ENCODE measurements at regions not wholly inside any gene's neighbourhood (a gene's known extent, or its start where the extent isn't known, plus 50 kb on each side); places are given as distances from the start of the nearest gene placed in this dataset.

DNA sequence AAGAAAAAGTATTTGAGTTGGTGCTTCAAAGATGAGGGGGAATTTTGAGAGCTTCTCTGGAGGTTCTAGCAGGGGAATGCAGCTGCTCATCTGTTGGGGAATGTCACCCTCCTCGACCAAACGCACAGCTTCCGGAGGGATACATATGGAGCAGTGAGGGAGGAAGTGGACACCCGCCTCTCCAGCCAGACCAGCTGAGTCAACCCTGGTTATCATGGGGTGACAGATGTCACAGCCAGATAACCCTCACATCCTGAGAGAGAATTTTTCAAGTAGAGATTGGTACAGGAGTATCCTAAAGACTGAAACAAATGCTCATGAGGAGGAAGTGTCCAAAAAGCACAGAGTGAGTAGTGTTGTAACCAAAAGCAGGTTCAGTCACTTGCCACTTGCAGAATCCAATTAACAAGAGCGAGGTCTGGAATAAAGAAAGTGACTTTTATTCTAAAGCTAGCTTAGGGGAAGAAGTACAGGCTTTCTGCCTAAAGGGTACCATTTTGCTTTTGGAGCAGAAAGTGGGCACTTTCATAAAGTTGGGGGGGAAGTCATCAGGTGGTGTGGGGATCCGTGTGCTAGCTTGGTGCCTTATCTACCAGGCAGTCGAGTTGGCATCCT, 395.2 kb downstream of the RAD51AP2 start:
- no peak for DNase-seq

DNA sequence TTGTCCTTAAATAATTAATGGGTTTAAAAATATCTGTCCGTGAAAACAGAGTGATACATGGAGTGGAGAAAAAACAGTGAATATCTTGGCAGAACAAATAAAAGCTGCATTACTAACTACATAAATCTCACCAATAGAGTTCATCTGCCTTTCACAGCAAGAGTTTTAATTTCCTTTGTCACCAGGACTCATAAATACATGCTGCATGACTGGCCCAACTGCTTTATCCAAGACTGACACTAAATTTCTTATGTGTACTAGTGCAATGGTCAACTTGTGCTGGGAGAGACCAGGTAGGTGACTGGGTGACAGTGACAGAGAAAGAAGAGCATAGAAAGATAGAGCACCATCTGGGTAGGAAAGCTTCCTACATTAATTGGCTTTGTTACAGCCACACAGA, 402.8 kb downstream of the RAD51AP2 start:
- DNase-seq: no peak

DNA sequence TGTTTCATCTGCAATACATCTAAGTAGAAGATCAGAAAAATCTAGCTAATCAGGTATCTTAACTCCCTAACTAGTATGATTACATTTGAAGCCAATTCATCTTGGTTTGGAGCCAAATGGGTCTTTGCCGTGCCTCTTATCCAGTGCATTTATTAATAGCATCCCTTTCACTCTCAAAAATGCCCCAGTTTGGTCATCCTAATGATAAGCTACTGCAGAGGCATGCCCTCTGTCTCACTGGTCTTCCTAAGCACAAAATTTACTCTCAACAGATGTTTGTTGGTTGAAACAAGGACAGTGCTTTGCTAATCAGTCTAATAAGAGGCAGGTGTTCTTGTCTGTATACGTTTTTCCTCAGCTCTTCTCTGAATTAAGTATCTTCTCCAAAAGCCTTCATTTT, 403.2 kb downstream of the RAD51AP2 start:
- DNase-seq: no peak

DNA sequence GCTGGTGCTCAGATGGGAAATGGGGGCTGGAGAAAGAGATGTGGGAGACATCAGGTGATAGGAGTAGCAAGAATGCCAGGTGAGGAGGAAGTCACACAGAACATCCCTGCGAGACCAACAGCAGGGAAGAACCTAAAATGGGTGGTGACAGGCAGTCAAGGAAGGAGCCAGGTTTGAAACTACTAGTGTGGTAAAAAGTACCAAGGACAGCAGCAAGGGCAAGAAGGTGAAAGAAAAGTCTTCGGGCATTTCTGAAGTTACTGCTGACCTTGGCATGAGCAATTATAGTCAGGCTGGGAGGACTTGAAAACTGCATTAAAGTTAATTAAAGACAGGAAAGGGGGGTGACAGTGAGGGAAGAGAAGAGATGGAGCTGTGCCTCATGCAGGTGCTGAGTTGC, 410.4 kb downstream of the RAD51AP2 start:
- DNase-seq: no peak

DNA sequence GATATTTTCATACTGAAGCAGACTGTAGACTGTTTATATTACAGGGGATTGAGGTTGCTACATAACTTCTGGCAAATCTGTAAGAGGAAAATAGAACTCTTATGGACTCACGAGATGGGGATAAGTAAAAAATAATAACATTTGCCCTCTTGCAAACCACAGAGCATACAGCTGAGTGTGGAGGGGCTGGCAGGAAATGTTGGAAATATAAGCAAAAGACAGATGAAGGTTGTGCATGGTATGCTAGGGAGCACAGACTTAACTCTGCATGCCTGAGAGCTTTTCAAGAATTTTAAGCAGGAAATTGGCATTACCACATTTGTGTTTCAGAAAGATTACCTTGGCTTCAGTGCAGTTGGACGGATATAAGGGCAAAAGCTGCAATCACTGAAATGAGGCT, 411.1 kb downstream of the RAD51AP2 start:
- no peak for DNase-seq

DNA sequence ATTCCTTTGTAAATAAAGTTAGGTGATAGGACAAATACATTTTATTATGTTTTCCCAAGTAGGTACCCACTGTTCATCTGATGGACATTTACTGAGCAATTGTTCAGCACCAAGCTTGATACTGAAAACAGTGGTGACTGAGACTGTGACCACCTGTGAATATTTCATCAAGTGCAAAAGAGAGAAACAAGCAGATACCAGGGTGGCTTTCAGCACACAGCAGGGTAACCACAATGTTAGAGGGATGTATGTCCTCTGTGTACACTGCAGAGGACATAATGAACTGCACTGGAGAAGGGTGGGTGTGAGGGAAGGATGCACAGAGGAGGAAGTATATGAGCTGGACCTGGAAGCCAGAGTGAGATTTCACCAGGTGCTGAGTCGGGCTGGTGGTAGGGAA, 411.8 kb downstream of the RAD51AP2 start:
- no peak for DNase-seq

DNA sequence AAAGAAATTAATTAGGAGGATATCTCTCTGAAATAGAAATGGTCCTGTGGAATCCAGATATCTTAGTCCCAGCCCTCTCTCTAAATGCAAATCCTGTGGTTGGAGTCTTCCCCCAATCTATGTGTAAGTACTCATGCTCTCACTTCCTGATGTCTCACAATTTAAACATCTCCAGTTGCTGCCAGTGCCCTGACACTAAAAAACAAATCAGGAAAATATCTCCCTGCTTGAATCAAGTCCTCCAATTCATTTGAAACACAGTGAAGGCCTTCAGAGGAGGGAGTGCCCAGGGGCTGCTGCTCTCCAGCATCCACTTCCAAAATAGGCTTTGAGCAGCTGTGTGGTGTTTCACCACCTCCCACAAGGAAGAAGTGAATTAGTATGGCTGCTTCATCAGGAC, 413.8 kb downstream of the RAD51AP2 start:
- DNase-seq: no peak

DNA sequence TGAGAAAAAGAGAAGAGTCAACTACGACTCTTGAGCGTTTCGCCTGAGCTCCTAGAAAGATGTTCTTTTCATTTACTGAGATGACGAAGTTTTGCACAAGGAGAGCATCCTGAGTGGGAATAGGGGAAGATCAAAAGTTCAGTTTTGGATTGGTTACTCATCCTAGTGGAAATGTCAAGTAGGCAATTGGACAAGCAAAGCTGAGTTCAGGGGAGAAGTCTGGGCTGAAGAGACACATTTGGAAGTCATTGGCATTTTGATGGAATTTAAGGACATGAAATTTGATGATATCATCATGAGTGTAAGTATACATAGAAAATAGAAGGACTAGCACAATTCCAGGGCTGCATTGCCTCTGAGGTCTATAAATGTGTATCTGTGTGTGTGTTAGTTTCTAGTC, 416.6 kb downstream of the RAD51AP2 start:
- DNase-seq: no peak

DNA sequence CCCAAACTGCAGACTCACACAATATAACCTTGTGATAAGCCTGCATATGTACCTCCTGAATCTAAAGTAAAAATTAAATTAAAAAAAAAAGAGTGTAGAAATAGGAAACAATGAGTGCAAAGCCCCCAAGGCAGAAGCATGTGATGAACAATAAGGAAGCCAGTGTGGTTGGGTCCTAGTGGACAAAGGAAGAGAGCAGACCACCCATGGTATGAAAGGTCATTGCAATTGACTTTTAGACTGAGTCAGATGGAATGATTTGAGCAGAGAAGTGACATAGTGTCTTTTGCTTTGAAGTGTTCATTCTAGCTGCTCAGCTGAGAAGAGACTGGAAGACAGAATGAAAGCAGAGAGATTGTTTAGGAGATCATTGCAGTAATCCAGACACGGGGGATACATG, 417.1 kb downstream of the RAD51AP2 start:
- no peak for DNase-seq

DNA sequence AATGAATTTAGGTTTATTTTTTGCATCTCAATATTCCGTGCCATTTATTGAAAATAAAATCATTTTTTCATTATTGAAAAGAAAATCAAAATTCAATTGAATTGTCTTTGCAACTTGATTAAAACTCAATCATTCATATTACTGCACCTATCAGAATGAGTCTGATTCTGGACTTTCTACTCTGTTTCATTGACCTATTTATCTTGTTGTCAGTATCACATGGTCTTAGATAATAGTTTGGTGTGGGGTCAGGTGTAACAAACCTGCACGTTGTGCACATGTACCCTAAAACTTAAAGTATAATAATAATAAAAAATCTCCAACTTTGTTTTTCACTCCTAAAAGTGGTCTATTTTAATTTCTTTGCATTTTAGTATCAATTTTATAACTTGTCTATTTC, 422.9 kb downstream of the RAD51AP2 start:
- DNase-seq: no peak

DNA sequence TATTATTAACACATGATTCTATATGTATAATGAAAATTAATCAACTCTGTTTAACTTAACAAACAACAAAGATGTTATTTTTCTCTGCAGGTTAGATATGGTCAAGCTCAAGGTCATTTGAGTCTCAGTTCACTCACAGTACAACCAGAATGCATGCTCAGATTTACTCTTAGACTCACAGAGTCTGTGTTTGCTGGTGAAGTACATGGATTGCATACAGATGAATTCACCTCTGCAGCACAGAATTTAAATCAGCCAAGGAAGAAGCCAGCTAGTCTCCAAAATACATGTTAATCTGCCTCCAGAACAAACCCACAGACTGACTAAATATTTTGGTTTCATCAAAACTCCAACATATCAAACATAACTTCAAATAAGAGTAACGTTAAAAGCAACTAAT, 424.5 kb downstream of the RAD51AP2 start:
- no peak for DNase-seq

DNA sequence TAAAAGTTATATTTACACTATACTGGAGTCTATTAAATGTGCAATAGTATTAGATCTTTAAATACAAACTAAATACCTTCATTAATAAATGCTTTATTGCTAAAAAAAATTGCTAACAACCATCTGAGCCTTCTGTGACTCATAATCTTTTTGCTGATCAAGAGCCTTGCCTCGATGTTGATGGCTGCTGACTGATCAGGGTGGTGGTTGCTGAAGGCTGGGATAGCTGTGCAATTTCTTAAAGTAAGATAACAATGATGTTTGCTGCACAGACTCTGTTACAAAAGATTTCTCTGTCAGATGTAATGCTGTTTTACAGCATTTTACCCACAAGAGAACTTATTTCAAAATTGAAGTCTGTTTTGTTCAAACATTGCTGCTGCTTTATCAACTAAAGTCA, 421.4 kb upstream of the CYRIA start:
- no peak for DNase-seq

DNA sequence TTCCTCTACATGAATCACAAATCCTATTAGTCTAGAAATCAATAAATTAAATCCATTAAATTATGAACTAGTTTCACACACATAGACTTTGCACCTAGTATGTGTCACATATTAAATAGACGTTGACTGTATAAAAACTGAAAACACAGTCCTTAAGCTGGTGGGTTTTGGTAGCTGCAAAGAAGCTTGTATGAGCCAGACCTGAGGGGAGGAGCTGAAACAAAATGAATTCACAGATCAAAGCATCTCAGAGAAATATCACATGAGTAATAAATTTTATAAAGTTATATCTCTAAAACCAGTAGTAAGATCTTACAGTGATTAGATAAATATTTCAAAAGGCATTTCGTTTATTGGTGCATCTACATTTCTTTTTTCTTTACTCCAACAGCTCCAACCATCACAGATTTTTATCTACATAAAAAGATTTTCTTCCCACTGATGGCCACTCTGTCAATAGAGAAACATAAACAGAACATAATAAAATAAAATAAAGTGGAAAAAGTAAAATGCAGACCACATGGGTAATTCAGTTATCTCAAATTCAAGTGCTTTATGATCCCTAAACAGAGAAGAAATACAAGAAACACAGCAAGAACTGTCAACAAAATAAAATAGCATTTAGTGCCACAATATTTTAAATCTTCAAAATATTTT, 420.0 kb upstream of the CYRIA start:
- no peak for DNase-seq

DNA sequence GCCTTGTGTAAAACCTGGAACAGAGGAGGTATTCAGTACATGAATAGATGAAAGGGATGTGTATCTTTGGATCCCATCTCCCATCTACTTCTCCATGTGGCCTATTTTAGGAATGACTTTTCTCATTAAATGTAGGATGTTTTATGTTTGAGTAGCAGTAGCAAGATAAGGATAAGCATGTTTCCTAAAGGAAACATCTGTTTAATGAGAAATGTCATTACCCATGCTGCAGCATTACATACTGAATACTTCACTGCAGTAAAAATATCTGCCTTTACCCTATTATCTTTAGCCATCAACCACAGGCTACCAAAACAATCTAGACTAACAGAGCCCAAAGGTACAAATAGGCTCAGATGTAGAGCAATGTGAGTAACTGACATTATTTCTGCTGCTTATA, 419.2 kb upstream of the CYRIA start:
- no peak for DNase-seq

DNA sequence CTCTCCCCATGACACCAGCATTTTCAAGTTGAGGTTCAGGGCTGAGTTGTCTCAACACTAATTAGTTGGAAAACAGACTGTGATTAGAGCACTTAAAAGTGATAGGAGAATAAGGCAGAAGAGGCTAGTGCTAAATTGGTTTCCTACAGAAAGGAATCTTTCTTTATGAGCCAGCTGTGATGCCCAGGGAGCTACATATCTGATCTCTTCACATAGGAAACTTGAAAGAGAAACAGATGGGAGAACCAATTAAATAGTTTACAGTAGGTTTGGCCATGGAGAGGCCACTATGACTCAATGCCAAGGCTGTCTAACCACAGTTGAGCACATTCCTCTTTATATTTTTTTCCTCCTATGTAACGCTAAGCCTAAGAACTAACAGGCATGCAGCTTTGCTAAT, 418.3 kb upstream of the CYRIA start:
- no peak for DNase-seq

DNA sequence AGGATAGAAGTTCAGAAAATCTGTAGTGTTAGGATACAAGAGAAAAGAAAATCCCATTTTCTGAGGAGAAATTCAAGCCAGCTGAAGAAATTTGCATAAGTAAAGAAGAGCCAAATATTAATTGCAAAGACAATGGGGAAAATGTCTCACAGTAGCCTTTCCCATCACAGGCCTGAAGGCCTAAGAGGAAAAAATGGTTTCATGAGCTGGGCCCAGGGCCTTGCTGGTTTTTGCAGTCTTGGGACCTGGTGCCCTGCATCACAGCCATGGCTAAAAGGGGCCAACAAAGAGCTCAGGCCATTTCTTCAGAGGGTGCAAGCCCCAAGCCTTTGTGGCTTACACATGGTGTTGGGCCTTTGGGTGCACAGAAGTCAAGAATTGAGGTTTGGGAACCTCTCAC, 413.6 kb upstream of the CYRIA start:
- DNase-seq: no peak

DNA sequence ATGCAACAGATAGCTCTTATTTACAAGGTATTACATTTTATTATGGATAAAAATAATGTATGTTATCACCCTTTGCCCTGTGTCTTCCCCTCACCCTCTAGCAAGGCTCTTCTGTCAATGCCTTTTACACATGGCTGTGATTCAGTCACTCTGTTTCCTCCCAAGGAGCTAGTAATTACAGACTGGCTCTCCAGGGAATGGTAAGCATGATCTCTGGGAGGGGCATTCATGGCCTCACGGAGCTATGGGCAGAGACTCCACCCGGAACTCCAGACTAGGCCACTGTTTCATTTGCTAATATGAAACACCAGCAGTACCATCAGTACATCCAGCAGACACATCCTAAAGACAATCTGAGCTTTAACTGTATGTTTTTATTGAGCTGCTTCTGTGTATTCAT, 410.9 kb upstream of the CYRIA start:
- no peak for DNase-seq

DNA sequence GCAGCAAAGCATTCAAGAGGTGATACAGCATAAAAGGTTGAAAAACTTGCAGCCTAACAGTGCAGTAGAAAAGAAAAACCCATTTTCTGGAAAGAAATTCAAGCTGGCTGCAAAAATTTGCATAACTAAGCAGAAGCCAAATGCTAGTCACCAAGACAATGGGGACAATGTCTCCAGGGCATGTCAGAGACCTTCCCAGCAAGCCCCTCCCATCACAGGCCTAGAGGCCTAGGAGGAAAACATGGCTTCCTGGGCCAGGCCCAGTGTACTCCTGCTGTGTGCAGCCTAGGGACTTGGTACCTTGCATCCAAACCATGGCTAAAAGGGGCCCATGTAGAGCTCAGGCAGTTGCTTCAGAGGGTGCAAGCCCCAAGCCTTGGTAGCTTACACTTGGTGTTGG, 405.1 kb upstream of the CYRIA start:
- DNase-seq: no peak

DNA sequence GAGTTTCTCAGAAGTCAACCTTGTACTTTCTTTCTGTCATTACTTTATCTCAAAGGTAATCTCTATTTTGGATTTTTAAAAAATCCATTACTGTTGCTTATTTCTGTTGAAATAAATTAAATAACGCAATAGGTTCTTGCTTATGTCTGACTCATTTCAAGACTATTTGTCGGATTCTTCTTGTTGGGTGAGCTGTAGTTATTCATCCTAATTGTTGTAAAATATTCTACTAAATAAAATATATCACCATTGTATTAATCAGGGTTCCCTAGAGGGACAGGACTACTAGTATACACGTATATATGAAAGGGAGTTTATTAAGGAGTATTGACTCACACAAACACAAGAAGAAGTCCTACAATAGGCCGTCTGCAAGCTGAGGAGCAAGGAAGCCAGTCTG, 403.9 kb upstream of the CYRIA start:
- no peak for DNase-seq

DNA sequence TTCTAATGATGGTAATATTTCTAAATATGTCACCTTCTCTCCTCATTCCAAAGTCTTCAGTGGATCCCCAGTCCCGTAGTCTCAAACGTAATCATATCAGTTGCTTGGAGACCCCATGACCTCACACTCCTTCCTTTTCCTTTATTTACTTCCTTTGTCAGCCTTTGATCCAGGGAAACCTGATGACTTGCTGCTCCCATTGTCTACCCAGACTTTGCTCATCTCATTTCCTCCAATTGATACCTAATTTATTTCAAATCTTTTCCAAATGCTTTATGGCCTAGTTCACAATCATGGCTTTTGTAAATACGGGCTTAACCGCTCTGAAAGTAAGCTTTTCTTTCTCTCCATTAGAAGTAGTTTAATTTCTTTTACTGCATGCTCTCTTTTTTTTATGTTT, 402.4 kb upstream of the CYRIA start:
- no peak for DNase-seq

DNA sequence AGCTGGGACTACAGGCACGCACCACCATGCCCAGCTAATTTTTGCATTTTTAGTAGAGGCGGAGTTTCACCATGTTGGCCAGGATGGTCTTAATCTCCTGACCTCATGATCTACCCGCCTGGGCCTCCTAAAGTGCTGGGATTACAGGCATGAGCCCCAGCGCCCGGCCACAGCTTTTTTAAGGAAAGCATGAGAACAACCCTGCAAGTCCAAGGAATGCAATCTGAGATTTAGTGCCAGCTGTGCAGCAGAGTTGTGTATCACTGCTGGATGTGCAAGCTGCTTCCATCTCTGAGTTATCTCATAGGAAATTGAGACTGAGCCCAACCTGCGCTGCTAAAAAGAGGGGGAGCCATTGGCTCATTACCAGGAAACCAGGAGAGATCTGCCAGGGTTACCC, 399.9 kb upstream of the CYRIA start:
- no peak for DNase-seq

DNA sequence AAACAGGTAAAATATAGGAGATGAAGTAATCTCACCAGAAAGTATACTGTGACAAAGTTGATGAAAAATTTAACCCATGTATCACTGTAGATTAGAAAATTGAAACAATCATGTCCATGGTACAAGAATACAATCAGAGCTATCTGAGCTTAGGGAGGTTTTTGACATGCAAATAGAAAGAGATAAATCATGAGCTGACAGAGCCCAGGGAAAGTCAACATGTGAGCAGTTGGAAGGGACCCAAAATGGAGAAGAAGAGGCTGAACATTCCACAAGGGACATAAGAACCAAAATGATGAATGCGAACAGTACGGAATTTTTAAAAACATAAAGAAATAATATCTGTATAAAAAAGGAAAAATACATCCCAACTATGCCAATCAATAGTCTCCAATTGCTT, 395.4 kb upstream of the CYRIA start:
- no peak for DNase-seq

DNA sequence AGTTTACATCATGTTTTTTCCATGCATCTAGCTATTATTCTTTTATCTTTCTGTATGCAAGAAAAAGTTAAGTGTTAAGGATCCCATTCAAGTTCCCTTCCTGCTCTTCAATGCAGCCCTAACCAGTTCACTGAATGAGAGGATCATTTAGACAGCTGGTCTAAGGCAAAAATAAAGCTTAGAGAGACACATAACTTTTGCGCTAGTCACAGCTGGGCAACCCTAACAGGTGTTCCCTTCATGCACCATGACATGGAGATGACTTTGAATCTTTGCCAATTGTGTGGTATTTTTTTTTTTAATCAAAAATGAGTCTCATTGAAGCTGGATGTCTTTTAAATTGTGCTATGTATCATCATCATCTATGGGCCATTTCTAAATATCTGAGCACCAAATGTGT, 393.8 kb upstream of the CYRIA start:
- DNase-seq: no peak

DNA sequence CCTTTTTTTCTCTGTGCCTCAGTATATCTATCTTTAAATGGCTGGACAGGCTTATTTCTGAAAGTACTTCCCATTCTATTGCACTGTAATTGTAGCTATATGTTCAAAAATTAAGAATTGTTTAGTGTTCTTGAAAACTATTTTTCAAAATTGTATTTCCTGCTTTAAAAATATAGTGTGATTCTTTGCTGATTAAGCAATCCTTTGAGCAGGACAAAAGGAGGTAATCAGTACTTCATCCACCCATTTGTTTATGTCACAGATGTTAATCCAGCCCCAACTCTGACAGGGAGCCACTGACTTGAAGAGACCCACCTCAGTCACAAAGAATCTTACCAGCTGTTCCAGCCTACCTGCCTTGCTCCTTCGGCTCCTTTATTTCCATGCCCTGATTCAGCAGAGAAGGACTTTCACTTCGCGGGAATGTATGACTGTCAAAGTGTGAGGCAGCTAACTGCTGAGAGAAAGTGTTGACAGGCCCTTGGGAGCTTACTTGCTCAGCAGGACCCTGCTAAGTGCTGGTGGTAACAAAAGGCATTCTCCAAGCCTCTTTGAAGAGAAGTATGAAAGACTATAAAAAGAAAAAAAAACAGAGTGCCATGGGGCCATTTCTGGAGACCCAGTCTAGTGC, 393.3 kb upstream of the CYRIA start:
- no peak for DNase-seq

Measured in hippocampal formation (tissue), 2 donors.